Prostate gland (tissue), 2 donors: ENCODE measurements at regions not wholly inside any gene's neighbourhood (a gene's known extent, or its start where the extent isn't known, plus 50 kb on each side); places are given as distances from the start of the nearest gene placed in this dataset.
A peak's percentile ranks its signal among the peaks of the same experiment; 100 is the strongest.

Experiments
- DNase-seq: peaks from one replicate; pipeline ENCODE4 v3.0.0-alpha.2; 2019; ENCODE audit warnings: low spot score
- H3K27ac ChIP-seq, 2 donors: fragments of 200-600 bp; sonication (generic); 2 replicates each; pipeline ENCODE4 v1.5.1; 2017 to 2019
- H3K27me3 ChIP-seq: fragments of 200-600 bp; sonication (generic); replicated peaks from 2 replicates; pipeline ENCODE4 v1.5.1; 2019; ENCODE audit not compliant: insufficient read depth
- H3K36me3 ChIP-seq, 2 donors: fragments of 200-600 bp; sonication (generic); 1 replicate in 1 of 2; 2 replicates in 1 of 2; pipeline versions ENCODE4 v1.5.1 to v1.8.1; 2017 to 2019
- H3K4me1 ChIP-seq: fragments of 200-600 bp; sonication (generic); replicated peaks from 2 replicates; pipeline ENCODE4 v1.5.1; 2019
- H3K4me3 ChIP-seq, 2 donors: fragments of 200-600 bp; sonication (generic); 2 replicates each; pipeline ENCODE4 v1.5.1; 2017 to 2019
- H3K9me3 ChIP-seq: fragments of 200-600 bp; sonication (generic); 2 replicates; pipeline ENCODE4 v1.5.1; 2017
- POLR2A ChIP-seq: fragments of 450-650 bp; IDR thresholded peaks from one replicate; pipeline ENCODE4 v1.6.1; 2016; ENCODE audit warnings: antibody characterized with exemption, mild to moderate bottlenecking
- POLR2AphosphoS5 ChIP-seq: sonication (generic); formaldehyde crosslinking; IDR thresholded peaks from one replicate; pipeline ENCODE4 v1.6.1; 2017; ENCODE audit warnings: antibody characterized with exemption
- WGBS: methylation state at CpG from one replicate; pipeline ENCODE4 v1.1.5; 2018; 5-methylcytosine and 5-hydroxymethylcytosine counted together
- intact Hi-C: fragments of 100-400 bp; cut with DNase I; formaldehyde crosslinking; loops from one replicate; pipeline ENCODE4 v1.14.2; 2022
- TF ChIP-seq, protein P1 (sequence below), 4 experiments: fragments of 200-600 bp in 2 of 4; fragments of 450-650 bp in 2 of 4; sonication (generic) in 2 of 4; IDR thresholded peaks; 1 replicate in 3 of 4; 2 replicates in 1 of 4; pipeline ENCODE4 v1.5.1; 2016 to 2019; ENCODE audit warnings: antibody characterized with exemption in 4 of 4, mild to moderate bottlenecking in 2 of 4, moderate library complexity in 2 of 4

DNA sequence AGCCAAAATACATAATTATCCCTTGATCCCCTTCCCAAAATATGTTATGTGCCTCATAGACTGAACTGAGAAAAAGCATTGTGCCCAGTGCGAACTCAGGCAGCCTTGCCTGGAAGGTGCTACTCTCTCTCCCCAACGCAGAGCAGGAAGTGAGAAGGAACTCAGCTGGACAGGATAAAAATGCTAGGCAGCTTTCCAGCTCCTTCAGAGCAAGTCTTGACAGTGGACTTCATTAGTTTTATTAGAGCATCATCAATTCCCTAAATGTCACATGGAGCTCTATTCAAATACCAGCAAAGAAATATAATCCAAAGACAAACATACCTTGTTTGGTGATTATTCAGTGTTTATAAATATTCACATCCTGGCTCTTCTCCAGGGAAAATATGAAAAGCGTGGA is 202.4 kb downstream of the RFC3 start:
- no peaks in the 10 kb centered on the region for H3K4me1 ChIP-seq
- H3K27me3 ChIP-seq, result no peaks in the 10 kb centered on the region
- H3K36me3 ChIP-seq, result no peaks in the 10 kb centered on the region
- no peaks in the 10 kb centered on the region for H3K9me3 ChIP-seq
- intact Hi-C loops, result no loop called here
- WGBS, result 21% methylated on average over 3 of the region's 3 CpGs
- TF ChIP-seq POLR2AphosphoS5, result peak; percentile 84
- no peak for TF ChIP-seq POLR2A
- H3K4me3 ChIP-seq, result no peak overlapping the region
- peak; percentile 74 for DNase-seq
- H3K27ac ChIP-seq, result peak overlapping the region in 1 of 2 donors; percentile 34

DNA sequence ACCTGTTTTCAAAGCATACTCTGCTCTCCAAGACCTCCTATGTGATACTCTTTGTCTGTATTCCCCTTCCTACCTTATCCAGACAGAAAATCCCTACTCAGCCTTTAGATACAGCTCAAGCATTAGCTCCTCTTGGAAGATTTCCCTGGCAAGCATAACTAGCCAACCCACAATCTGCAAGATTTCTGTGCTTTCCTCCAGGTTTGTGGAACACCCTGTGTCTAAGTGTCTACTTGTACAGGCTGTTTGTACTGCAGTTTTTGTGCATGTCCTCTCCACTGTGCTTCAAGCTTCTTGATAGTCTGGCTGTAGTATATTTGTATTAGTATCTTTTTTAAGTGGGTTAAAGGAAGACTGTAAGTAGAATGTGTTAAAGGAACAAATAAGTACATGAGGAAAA is 203.7 kb downstream of the RFC3 start:
- H3K27ac ChIP-seq, result no peak overlapping the region
- intact Hi-C loops, result no loop called here
- no peaks in the 10 kb centered on the region for H3K36me3 ChIP-seq
- H3K4me1 ChIP-seq, result no peaks in the 10 kb centered on the region
- DNase-seq, result no peak
- H3K4me3 ChIP-seq, result no peak overlapping the region
- TF ChIP-seq, protein P1, sequence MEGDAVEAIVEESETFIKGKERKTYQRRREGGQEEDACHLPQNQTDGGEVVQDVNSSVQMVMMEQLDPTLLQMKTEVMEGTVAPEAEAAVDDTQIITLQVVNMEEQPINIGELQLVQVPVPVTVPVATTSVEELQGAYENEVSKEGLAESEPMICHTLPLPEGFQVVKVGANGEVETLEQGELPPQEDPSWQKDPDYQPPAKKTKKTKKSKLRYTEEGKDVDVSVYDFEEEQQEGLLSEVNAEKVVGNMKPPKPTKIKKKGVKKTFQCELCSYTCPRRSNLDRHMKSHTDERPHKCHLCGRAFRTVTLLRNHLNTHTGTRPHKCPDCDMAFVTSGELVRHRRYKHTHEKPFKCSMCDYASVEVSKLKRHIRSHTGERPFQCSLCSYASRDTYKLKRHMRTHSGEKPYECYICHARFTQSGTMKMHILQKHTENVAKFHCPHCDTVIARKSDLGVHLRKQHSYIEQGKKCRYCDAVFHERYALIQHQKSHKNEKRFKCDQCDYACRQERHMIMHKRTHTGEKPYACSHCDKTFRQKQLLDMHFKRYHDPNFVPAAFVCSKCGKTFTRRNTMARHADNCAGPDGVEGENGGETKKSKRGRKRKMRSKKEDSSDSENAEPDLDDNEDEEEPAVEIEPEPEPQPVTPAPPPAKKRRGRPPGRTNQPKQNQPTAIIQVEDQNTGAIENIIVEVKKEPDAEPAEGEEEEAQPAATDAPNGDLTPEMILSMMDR (IDR thresholded peaks at IDR 0.05), result no peak
- TF ChIP-seq POLR2A, result no peak
- no peak for TF ChIP-seq POLR2AphosphoS5
- no peaks in the 10 kb centered on the region for H3K27me3 ChIP-seq
- no peaks in the 10 kb centered on the region for H3K9me3 ChIP-seq

DNA sequence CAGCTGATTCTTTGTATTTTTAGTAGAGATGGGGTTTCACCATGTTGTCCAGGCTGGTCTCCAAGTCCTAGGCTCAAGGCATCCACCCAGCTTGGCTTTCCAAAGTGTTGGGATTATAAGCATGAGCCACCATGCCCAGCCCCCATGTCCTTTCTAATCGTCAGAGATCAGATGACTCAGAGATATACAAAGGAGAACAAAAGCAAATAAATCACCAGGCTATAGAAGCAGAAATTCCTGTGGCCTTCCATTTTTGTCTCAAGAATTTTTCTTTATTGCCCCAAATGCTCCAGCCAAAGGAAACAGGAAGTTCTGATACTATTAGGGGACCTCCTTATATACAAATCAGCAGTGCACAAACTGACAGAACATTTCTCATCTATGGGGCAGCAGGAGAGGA is 207.8 kb downstream of the RFC3 start:
- no peak overlapping the region for H3K4me3 ChIP-seq
- H3K27me3 ChIP-seq, result no peaks in the 10 kb centered on the region
- H3K9me3 ChIP-seq, result no peaks in the 10 kb centered on the region
- no peak for TF ChIP-seq POLR2AphosphoS5
- TF ChIP-seq POLR2A, result no peak
- TF ChIP-seq, protein P1 (IDR thresholded peaks at IDR 0.05), result no peak
- WGBS, result 15% methylated on average over 1 of the region's 1 CpG
- no peak for DNase-seq
- intact Hi-C loops, result no loop called here
- no peaks in the 10 kb centered on the region for H3K4me1 ChIP-seq
- no peak overlapping the region for H3K27ac ChIP-seq
- no peaks in the 10 kb centered on the region for H3K36me3 ChIP-seq

DNA sequence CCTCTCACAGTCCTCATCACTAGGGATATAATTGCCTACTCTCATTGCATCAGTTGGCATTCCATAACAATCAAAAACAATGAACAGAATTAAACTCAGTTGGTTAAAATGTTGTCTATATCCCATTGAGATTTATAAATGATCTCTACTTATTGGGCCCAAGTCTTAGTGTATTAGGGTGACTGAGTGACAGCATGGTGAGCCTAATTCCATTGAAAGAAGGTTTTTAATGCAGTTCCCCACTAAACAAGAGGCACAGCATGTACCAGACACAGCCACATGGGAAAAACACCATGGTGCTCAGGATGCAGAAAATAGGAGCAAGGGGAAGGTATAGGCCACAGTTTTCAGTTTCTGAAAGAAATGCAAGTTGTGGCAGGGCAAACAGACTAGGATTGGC is 208.4 kb downstream of the RFC3 start:
- no peaks in the 10 kb centered on the region for H3K27me3 ChIP-seq
- no peak overlapping the region for H3K4me3 ChIP-seq
- H3K9me3 ChIP-seq, result no peaks in the 10 kb centered on the region
- no peak for DNase-seq
- H3K27ac ChIP-seq, result no peak overlapping the region
- no peaks in the 10 kb centered on the region for H3K4me1 ChIP-seq
- no peaks in the 10 kb centered on the region for H3K36me3 ChIP-seq
- intact Hi-C loops, result no loop called here
- TF ChIP-seq POLR2A, result no peak
- TF ChIP-seq, protein P1 (IDR thresholded peaks at IDR 0.05), result no peak
- TF ChIP-seq POLR2AphosphoS5, result no peak

DNA sequence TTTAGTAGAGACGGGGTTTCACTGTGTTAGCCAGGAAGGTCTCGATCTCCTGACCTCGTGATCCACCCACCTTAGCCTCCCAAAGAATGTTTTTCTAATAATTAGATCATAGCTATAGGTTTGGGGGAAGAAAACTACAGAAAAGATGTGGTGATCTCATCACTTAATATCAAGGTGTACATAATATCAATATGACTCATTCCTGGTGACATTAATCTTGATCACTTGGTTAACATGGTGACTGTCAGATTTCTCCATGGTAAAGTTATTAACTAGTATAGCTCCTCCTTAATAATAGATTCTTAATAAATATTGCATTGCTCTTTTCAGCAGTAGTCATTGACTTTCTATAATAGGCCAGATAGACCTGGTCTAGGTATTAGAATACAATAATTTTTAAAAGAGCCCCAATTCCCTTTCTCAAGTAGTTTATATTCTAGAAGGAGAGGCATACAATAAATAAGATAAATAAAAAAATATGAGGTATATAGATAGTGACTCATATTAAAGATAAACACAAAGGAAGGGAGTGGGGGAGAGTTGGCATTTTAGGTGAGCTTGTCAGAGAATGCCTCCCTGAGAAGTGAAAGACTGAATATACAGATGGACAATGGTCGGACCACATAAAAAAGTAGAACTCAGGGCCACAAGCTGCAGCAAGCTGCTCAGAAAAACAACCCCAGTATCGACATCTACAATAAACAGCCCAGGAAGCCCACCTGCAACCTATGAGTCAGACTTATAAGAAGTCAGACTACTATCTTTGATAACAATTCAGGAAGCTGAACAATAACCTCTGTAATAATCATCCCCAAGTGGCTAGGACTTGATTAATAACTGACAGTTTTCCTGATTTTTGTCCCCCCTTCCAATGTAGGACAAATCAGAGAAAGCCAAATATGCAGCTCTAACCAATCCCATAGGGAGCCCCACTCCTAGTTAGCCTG is 210.8 kb downstream of the RFC3 start:
- Histone ChIP-seq H3K9me3 (no peaks in the 10 kb centered on the region), H3K4me1 (no peaks in the 10 kb centered on the region), H3K4me3 (no peak overlapping the region), H3K36me3 (no peaks in the 10 kb centered on the region), H3K27ac (no peak overlapping the region), H3K27me3 (no peaks in the 10 kb centered on the region)
- no peak for DNase-seq
- intact Hi-C loops, result no loop called here
- WGBS, result 95% methylated on average over 5 of the region's 5 CpGs
- TF ChIP-seq POLR2AphosphoS5, result no peak

DNA sequence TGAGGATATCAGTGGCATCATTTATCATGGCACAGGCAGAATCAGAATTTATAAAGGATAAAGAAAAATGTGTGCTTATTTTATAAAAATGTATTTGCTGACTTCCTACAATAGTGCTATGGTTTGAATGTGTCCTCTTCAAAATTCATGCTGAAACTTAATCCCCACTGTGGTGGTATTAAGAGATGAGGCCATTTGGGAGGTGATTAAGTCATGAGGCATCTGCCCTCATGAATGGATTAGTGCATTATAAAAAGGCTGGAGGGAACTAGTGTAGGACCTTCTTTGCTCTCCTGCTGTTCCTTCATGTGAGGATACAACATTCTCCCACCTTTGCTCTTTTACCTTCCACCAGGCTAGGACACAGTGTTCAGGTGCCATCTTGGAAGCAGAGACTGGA is 212.8 kb downstream of the RFC3 start:
- H3K4me1 ChIP-seq, result no peaks in the 10 kb centered on the region
- TF ChIP-seq POLR2AphosphoS5 (no peak), POLR2A (no peak)
- TF ChIP-seq, protein P1 (IDR thresholded peaks at IDR 0.05), result no peak
- no peaks in the 10 kb centered on the region for H3K36me3 ChIP-seq
- H3K27me3 ChIP-seq, result no peaks in the 10 kb centered on the region
- H3K4me3 ChIP-seq, result no peak overlapping the region
- H3K9me3 ChIP-seq, result no peaks in the 10 kb centered on the region
- intact Hi-C loops, result no loop called here
- H3K27ac ChIP-seq, result no peak overlapping the region
- no peak for DNase-seq
